Prostate gland (tissue), 2 donors: ENCODE measurements at regions not wholly inside any gene's neighbourhood (a gene's known extent, or its start where the extent isn't known, plus 50 kb on each side); places are given as distances from the start of the nearest gene placed in this dataset.

Experiments
- DNase-seq: peaks from one replicate; pipeline ENCODE4 v3.0.0-alpha.2; 2019; ENCODE audit warnings: low spot score
- H3K27ac ChIP-seq, 2 donors: fragments of 200-600 bp; sonication (generic); 2 replicates each; pipeline ENCODE4 v1.5.1; 2017 to 2019
- H3K27me3 ChIP-seq: fragments of 200-600 bp; sonication (generic); replicated peaks from 2 replicates; pipeline ENCODE4 v1.5.1; 2019; ENCODE audit not compliant: insufficient read depth
- H3K36me3 ChIP-seq, 2 donors: fragments of 200-600 bp; sonication (generic); 1 replicate in 1 of 2; 2 replicates in 1 of 2; pipeline versions ENCODE4 v1.5.1 to v1.8.1; 2017 to 2019
- H3K4me1 ChIP-seq: fragments of 200-600 bp; sonication (generic); replicated peaks from 2 replicates; pipeline ENCODE4 v1.5.1; 2019
- H3K4me3 ChIP-seq, 2 donors: fragments of 200-600 bp; sonication (generic); 2 replicates each; pipeline ENCODE4 v1.5.1; 2017 to 2019
- H3K9me3 ChIP-seq: fragments of 200-600 bp; sonication (generic); 2 replicates; pipeline ENCODE4 v1.5.1; 2017
- CTCF ChIP-seq, 4 experiments: fragments of 200-600 bp in 2 of 4; fragments of 450-650 bp in 2 of 4; sonication (generic) in 2 of 4; IDR thresholded peaks; 1 replicate in 3 of 4; 2 replicates in 1 of 4; pipeline ENCODE4 v1.5.1; 2016 to 2019; ENCODE audit warnings: antibody characterized with exemption in 4 of 4, mild to moderate bottlenecking in 2 of 4, moderate library complexity in 2 of 4
- POLR2A ChIP-seq: fragments of 450-650 bp; IDR thresholded peaks from one replicate; pipeline ENCODE4 v1.6.1; 2016; ENCODE audit warnings: antibody characterized with exemption, mild to moderate bottlenecking
- POLR2AphosphoS5 ChIP-seq: sonication (generic); formaldehyde crosslinking; IDR thresholded peaks from one replicate; pipeline ENCODE4 v1.6.1; 2017; ENCODE audit warnings: antibody characterized with exemption
- WGBS: methylation state at CpG from one replicate; pipeline ENCODE4 v1.1.5; 2018; 5-methylcytosine and 5-hydroxymethylcytosine counted together
- intact Hi-C: fragments of 100-400 bp; cut with DNase I; formaldehyde crosslinking; loops from one replicate; pipeline ENCODE4 v1.14.2; 2022

DNA sequence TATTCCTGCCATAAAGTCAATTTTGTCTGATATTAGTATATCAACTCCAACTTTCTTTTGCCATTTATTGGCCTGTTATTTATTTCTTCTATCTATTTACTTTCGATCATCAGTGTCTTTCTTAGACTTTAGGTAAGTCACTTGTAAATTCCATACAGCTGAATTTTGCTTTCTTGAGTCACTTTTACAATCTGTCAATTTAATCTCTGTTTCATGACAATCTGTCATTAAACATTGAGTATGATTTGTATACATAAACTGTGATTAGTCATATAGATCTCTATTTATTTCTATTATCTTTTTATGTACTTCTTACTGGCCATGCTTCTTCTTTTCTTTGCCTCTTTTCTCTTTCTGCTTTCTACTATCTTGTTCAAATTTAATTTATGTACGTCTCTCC is 160.1 kb downstream of the TMA16 start:
- no peaks in the 10 kb centered on the region for H3K4me1 ChIP-seq
- no peak overlapping the region for H3K27ac ChIP-seq
- H3K4me3 ChIP-seq, result no peak overlapping the region
- no peaks in the 10 kb centered on the region for H3K27me3 ChIP-seq
- 93% methylated on average over 2 of the region's 2 CpGs for WGBS
- TF ChIP-seq POLR2AphosphoS5, result no peak
- TF ChIP-seq CTCF (IDR thresholded peaks at IDR 0.05), result no peak
- TF ChIP-seq POLR2A, result no peak
- DNase-seq, result no peak
- intact Hi-C loops, result no loop called here
- no peaks in the 10 kb centered on the region for H3K36me3 ChIP-seq
- no peaks in the 10 kb centered on the region for H3K9me3 ChIP-seq

DNA sequence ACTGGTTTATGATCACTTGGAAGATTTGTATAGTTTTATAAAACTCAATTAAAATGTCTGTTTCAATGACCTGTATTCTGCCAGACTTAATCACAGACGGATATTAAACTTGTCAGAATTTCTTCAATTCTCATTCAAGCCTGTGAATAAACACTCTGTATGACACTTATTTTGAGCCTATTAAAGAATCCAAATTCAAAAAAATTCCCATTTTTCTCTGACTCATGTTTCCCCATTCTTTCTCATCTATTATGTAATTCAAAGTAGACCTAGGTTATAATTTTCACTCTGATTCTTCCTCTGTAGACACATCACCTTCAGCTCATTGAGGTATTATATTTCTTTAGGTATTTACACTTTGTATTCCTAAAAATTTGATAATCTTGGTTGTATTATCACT is 166.1 kb downstream of the TMA16 start:
- intact Hi-C loops, result no loop called here
- Histone ChIP-seq H3K4me3 (no peak overlapping the region), H3K4me1 (no peaks in the 10 kb centered on the region), H3K27me3 (no peaks in the 10 kb centered on the region), H3K27ac (no peak overlapping the region), H3K9me3 (no peaks in the 10 kb centered on the region), H3K36me3 (no peaks in the 10 kb centered on the region)
- 61% methylated on average over 1 of the region's 1 CpG for WGBS
- no peak for DNase-seq
- TF ChIP-seq POLR2AphosphoS5, result no peak
- TF ChIP-seq POLR2A, result no peak
- no peak for TF ChIP-seq CTCF (IDR thresholded peaks at IDR 0.05)

GRCh38 chr4:163662768-163663167 is 168.3 kb downstream of the TMA16 start:
- TF ChIP-seq POLR2A (no peak), CTCF (IDR thresholded peaks at IDR 0.05) (no peak), POLR2AphosphoS5 (no peak)
- H3K27me3 ChIP-seq, result no peaks in the 10 kb centered on the region
- no peaks in the 10 kb centered on the region for H3K4me1 ChIP-seq
- intact Hi-C loops, result no loop called here
- H3K27ac ChIP-seq, result no peak overlapping the region
- no peaks in the 10 kb centered on the region for H3K9me3 ChIP-seq
- no peak overlapping the region for H3K4me3 ChIP-seq
- no peaks in the 10 kb centered on the region for H3K36me3 ChIP-seq
- WGBS, result 62% methylated on average over 6 of the region's 6 CpGs
- DNase-seq, result no peak

DNA sequence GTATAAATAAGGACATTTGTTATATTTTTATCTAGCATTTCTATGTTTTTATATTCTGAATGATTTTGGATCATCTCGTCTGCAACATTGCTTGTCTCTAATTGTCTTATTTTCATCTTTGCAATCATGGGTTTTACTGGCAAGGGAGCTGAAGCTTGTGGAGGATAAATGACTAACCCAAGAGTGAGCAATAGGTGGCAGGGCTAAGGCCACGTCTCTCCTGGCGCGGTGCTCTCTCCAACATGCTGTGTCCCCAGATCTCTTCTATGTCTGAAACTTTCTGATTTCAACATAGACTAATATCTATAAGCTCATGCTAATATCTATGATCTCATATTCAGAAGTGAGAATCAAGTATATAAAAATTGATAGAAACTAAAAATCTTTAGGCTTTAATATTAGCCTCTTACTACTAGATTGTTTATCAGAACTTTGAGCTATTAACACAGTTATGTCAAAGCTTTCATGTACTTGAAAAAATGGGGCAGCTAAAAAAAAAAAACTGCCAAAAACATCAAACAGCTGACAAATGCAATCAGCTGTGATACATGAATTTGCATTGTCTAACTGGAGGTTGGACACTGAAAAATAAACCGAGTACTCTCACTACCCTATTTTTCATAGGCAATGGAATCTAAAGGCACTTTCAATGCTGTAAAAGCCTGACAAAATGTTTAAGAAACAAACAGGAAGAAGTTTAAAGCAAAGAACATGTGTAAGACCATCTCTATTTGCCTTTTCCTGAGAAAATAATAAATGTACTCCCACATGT is 169.2 kb downstream of the TMA16 start:
- WGBS, result 75% methylated on average over 5 of the region's 5 CpGs
- H3K4me3 ChIP-seq, result no peak overlapping the region
- no peaks in the 10 kb centered on the region for H3K36me3 ChIP-seq
- no peak for DNase-seq
- H3K27ac ChIP-seq, result no peak overlapping the region
- no peaks in the 10 kb centered on the region for H3K4me1 ChIP-seq
- no peak for TF ChIP-seq CTCF (IDR thresholded peaks at IDR 0.05)
- no peak for TF ChIP-seq POLR2A
- no peak for TF ChIP-seq POLR2AphosphoS5
- intact Hi-C loops, result no loop called here
- no peaks in the 10 kb centered on the region for H3K9me3 ChIP-seq
- H3K27me3 ChIP-seq, result no peaks in the 10 kb centered on the region

- Histone ChIP-seq H3K4me1 (no peaks in the 10 kb centered on the region), H3K27ac (no peak overlapping the region), H3K4me3 (no peak overlapping the region), H3K27me3 (no peaks in the 10 kb centered on the region), H3K36me3 (no peaks in the 10 kb centered on the region), H3K9me3 (no peaks in the 10 kb centered on the region)
- intact Hi-C loops, result no loop called here
- WGBS, result 96% methylated on average over 2 of the region's 2 CpGs
- no peak for TF ChIP-seq POLR2AphosphoS5
- TF ChIP-seq CTCF (IDR thresholded peaks at IDR 0.05), result no peak
- TF ChIP-seq POLR2A, result no peak
- no peak for DNase-seq
These were observed 170.6 kb downstream of the TMA16 start for GRCh38 chr4:163665101-163665500.
